Kidney (tissue), 13 donors: ENCODE measurements at regions not wholly inside any gene's neighbourhood (a gene's known extent, or its start where the extent isn't known, plus 50 kb on each side); places are given as distances from the start of the nearest gene placed in this dataset.

Experiments
- DNase-seq, 5 donors: peaks; one replicate each; pipeline ENCODE4 v3.0.0-alpha.2; 2013 to 2020
- FAIRE-seq: peaks from 2 replicates; lab custom pipeline; 2012; peaks lifted over from hg19 to GRCh38; lab: Jason Lieb, UNC
- H3K27ac ChIP-seq, 2 donors: one replicate each; pipeline ENCODE4 v1.7.0; 2013; ENCODE audit warnings: low read depth in 2 of 2, low read length in 2 of 2, inconsistent platforms in 1 of 2
- H3K27me3 ChIP-seq: one replicate; pipeline ENCODE4 v1.7.1; 2013; ENCODE audit warnings: low read length, inconsistent platforms; ENCODE audit not compliant: control insufficient read depth, insufficient read depth
- H3K36me3 ChIP-seq, 3 donors: one replicate each; pipeline versions ENCODE4 v1.7.0 to v1.7.1; 2013; ENCODE audit warnings: low read length in 3 of 3, control low read depth in 1 of 3, inconsistent platforms in 1 of 3; ENCODE audit not compliant: insufficient read depth in 3 of 3, control insufficient read depth in 2 of 3
- H3K4me1 ChIP-seq, 3 donors: one replicate each; pipeline versions ENCODE4 v1.7.0 to v1.7.1; 2013; ENCODE audit warnings: low read length in 3 of 3, inconsistent platforms in 1 of 3, low read depth in 1 of 3; ENCODE audit not compliant: control insufficient read depth in 2 of 3, insufficient read depth in 2 of 3
- H3K4me3 ChIP-seq, 3 donors: one replicate each; pipeline versions ENCODE4 v1.7.0 to v1.8.1; 2013; ENCODE audit warnings: low read length in 3 of 3, control low read depth in 1 of 3, inconsistent platforms in 1 of 3
- H3K9ac ChIP-seq, 3 donors: one replicate each; pipeline versions ENCODE4 v1.7.0 to v1.7.1; 2013; ENCODE audit warnings: low read length in 3 of 3, control low read depth in 1 of 3, inconsistent platforms in 1 of 3
- H3K9me3 ChIP-seq, 3 donors: one replicate each; pipeline versions ENCODE4 v1.7.0 to v1.7.1; 2013; ENCODE audit warnings: low read length in 3 of 3, control low read depth in 1 of 3, inconsistent platforms in 1 of 3; ENCODE audit not compliant: control insufficient read depth in 2 of 3, insufficient read depth in 1 of 3
- CTCF ChIP-seq: IDR thresholded peaks from 3 replicates; pipeline ENCODE4 v1.5.1; 2012; ENCODE audit warnings: mild to moderate bottlenecking, moderate library complexity, borderline replicate concordance; ENCODE audit not compliant: insufficient read depth; ENCODE audit errors: extremely low read depth
- intact Hi-C: fragments of 100-400 bp; cut with DNase I; formaldehyde crosslinking; loops from one replicate; pipeline ENCODE4 v1.11.1; 2022
- donor health status: control.
- donor health status: control.
- donor health status: control.
- donor health status: control.
- donor health status: control.
- donor health status: DM: yes; HTN: yes; CAD: no.
- donor health status: Normal renal cell carcinoma (clear cell type).

- intact Hi-C loops, result no loop called here
- TF ChIP-seq CTCF, result no peak
- H3K27ac ChIP-seq, result no peak overlapping the region
- H3K27me3 ChIP-seq, result no peaks in the 10 kb centered on the region
- no peaks in the 10 kb centered on the region for H3K36me3 ChIP-seq
- DNase-seq (no peak), FAIRE-seq (no peak)
- H3K4me1 ChIP-seq, result no peaks in the 10 kb centered on the region
- H3K9ac ChIP-seq, result no peak overlapping the region
- no peak overlapping the region for H3K4me3 ChIP-seq
- H3K9me3 ChIP-seq, result no peaks in the 10 kb centered on the region
Measured at GRCh38 chr2:102999958-103000357, 238.1 kb downstream of the TMEM182 start.

- FAIRE-seq, result no peak
- Histone ChIP-seq H3K4me3 (no peak overlapping the region), H3K9ac (no peak overlapping the region), H3K27ac (no peak overlapping the region), H3K27me3 (no peaks in the 10 kb centered on the region), H3K36me3 (no peaks in the 10 kb centered on the region), H3K9me3 (no peaks in the 10 kb centered on the region), H3K4me1 (no peaks in the 10 kb centered on the region)
- no peak for TF ChIP-seq CTCF
- intact Hi-C loops, result no loop called here
- no peak for DNase-seq
Measured at GRCh38 chr2:103002954-103003353, 241.1 kb downstream of the TMEM182 start.

- no peak overlapping the region for H3K9ac ChIP-seq
- intact Hi-C loops, result no loop called here
- DNase-seq (no peak), FAIRE-seq (no peak)
- H3K9me3 ChIP-seq, result no peaks in the 10 kb centered on the region
- no peak for TF ChIP-seq CTCF
- H3K27ac ChIP-seq, result no peak overlapping the region
- no peaks in the 10 kb centered on the region for H3K27me3 ChIP-seq
- H3K36me3 ChIP-seq, result no peaks in the 10 kb centered on the region
- H3K4me3 ChIP-seq, result no peak overlapping the region
- H3K4me1 ChIP-seq, result no peaks in the 10 kb centered on the region
Measured at GRCh38 chr2:103003750-103004260, 242.0 kb downstream of the TMEM182 start.

GRCh38 chr2:103004426-103004942, 242.7 kb downstream of the TMEM182 start:
- Histone ChIP-seq H3K4me3 (no peak overlapping the region), H3K27ac (no peak overlapping the region), H3K4me1 (no peaks in the 10 kb centered on the region), H3K36me3 (no peaks in the 10 kb centered on the region), H3K27me3 (no peaks in the 10 kb centered on the region), H3K9ac (no peak overlapping the region), H3K9me3 (no peaks in the 10 kb centered on the region)
- DNase-seq (no peak), FAIRE-seq (no peak)
- intact Hi-C loops, result no loop called here
- no peak for TF ChIP-seq CTCF
